HL-60 (cell line): ENCODE measurements at regions not wholly inside any gene's neighbourhood (a gene's known extent, or its start where the extent isn't known, plus 50 kb on each side); places are given as distances from the start of the nearest gene placed in this dataset.
"Not testable (repeated sequence)": the region's sequence is repeated elsewhere in the genome, so short reads cannot be mapped to it uniquely, and the experiment has no call there.

ENCODE experiments used
- DNase-seq, 2 experiments: peaks; one replicate each; pipeline ENCODE4 v3.0.0-alpha.2; 2010 to 2020; ENCODE audit warnings: low read depth in 1 of 2, low spot score in 1 of 2
- H3K27ac ChIP-seq: fragments of 250-450 bp; sonication (Bioruptor Pico); replicated peaks from 2 replicates; pipeline ENCODE4 v1.5.1; 2020; ENCODE audit warnings: mild to moderate bottlenecking, moderate library complexity
- H3K27me3 ChIP-seq: fragments of 250-450 bp; sonication (Bioruptor Pico); 2 replicates; pipeline ENCODE4 v1.5.1; 2021; ENCODE audit warnings: mild to moderate bottlenecking, moderate library complexity; ENCODE audit not compliant: insufficient read depth, poor library complexity, severe bottlenecking
- H3K4me3 ChIP-seq: replicated peaks from 2 replicates; pipeline ENCODE4 v1.5.1; 2011; ENCODE audit warnings: mild to moderate bottlenecking, control low read depth, low read length; ENCODE audit not compliant: insufficient read depth
- CTCF ChIP-seq: IDR thresholded peaks from one replicate; pipeline ENCODE4 v1.5.1; 2011; ENCODE audit warnings: low read length, control low read depth, inconsistent platforms; ENCODE audit not compliant: insufficient read depth
- GABPA ChIP-seq: IDR thresholded peaks from 2 replicates; pipeline ENCODE4 v1.6.1; 2012; ENCODE audit warnings: low read depth
- POLR2AphosphoS5 ChIP-seq: IDR thresholded peaks from 2 replicates; pipeline ENCODE4 v1.6.1; 2012; ENCODE audit warnings: low read depth
- REST ChIP-seq: IDR thresholded peaks from 2 replicates; pipeline ENCODE4 v1.6.1; 2012; ENCODE audit warnings: low read depth; ENCODE audit not compliant: insufficient replicate concordance
- SPI1 ChIP-seq: IDR thresholded peaks from 2 replicates; pipeline ENCODE4 v1.6.1; 2012; ENCODE audit warnings: low read depth, mild to moderate bottlenecking, borderline replicate concordance

GRCh38 chr5:86461169-86461956, 156.4 kb upstream of the COX7C start:
- H3K27ac ChIP-seq = no peak overlapping the region
- TF ChIP-seq CTCF (no peak), SPI1 (no peak), POLR2AphosphoS5 (no peak), REST (no peak), GABPA (no peak)
- no peaks in the 10 kb centered on the region for H3K27me3 ChIP-seq
- H3K4me3 ChIP-seq = no peak overlapping the region
- no peak for DNase-seq

GRCh38 chr5:86463339-86463738, 154.4 kb upstream of the COX7C start:
- TF ChIP-seq SPI1 (no peak), CTCF (no peak), POLR2AphosphoS5 (no peak), REST (no peak), GABPA (no peak)
- no peaks in the 10 kb centered on the region for H3K27me3 ChIP-seq
- no peak overlapping the region for H3K27ac ChIP-seq
- no peak overlapping the region for H3K4me3 ChIP-seq
- DNase-seq = peak in 1 of 2 experiments; percentile 1

GRCh38 chr5:86465052-86465838, 152.5 kb upstream of the COX7C start:
- 0 out of 2 replicates have a peak, but pooled peaks have one; percentile 10 for TF ChIP-seq SPI1
- TF ChIP-seq CTCF = no peak
- TF ChIP-seq GABPA = no peak
- H3K27ac ChIP-seq = no peak overlapping the region
- no peak overlapping the region for H3K4me3 ChIP-seq
- no peak for DNase-seq
- no peaks in the 10 kb centered on the region for H3K27me3 ChIP-seq

- H3K4me3 ChIP-seq, H3K27me3 ChIP-seq, DNase-seq, H3K27ac ChIP-seq: not testable (repeated sequence)
Measured at GRCh38 chr5:86466721-86467120, 151.0 kb upstream of the COX7C start.
